ENCODE measurements at regions not wholly inside any gene's neighbourhood (a gene's known extent, or its start where the extent isn't known, plus 50 kb on each side); places are given as distances from the start of the nearest gene placed in this dataset.

DNA sequence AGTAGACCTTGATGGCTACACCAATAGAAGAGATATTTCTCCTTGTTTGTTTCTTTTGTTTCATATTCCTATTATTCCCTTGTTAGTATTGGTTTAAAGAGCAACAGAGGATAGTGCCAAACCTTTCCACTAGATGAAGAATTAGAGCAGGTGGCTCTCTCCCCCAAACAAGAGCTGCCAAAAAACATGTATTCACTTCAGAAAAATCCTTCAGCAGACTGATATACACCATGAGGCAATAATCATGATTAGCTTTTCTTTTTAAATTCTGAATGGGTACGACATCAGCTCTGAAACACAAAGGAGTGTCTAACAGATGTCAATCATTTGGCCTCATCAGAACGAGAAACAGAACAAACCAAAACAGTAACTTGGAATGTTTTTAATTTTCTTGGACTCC is 67.3 kb upstream of the MAP10 start:
- TF ChIP-seq, protein P1, sequence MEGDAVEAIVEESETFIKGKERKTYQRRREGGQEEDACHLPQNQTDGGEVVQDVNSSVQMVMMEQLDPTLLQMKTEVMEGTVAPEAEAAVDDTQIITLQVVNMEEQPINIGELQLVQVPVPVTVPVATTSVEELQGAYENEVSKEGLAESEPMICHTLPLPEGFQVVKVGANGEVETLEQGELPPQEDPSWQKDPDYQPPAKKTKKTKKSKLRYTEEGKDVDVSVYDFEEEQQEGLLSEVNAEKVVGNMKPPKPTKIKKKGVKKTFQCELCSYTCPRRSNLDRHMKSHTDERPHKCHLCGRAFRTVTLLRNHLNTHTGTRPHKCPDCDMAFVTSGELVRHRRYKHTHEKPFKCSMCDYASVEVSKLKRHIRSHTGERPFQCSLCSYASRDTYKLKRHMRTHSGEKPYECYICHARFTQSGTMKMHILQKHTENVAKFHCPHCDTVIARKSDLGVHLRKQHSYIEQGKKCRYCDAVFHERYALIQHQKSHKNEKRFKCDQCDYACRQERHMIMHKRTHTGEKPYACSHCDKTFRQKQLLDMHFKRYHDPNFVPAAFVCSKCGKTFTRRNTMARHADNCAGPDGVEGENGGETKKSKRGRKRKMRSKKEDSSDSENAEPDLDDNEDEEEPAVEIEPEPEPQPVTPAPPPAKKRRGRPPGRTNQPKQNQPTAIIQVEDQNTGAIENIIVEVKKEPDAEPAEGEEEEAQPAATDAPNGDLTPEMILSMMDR (IDR thresholded peaks at IDR 0.05) = no peak
- no peak for TF ChIP-seq POLR2A (IDR thresholded peaks at IDR 0.05)

Data from vagina (tissue), 2 donors.